ENCODE measurements at regions not wholly inside any gene's neighbourhood (a gene's known extent, or its start where the extent isn't known, plus 50 kb on each side); places are given as distances from the start of the nearest gene placed in this dataset.

- Histone ChIP-seq H3K27ac (ENCODE audit: low read depth, low read length, poor library complexity, severe bottlenecking) (no peak overlapping the region), H3K36me3 (ENCODE audit: insufficient read depth, low read length, poor library complexity, severe bottlenecking) (no peaks in the 10 kb centered on the region), H3K9me3 (ENCODE audit: low read depth, low read length, poor library complexity, severe bottlenecking) (no peaks in the 10 kb centered on the region), H3K27me3 (replicated peaks; ENCODE audit: insufficient read depth, low read depth, low read length, poor library complexity) (no peaks in the 10 kb centered on the region), H3K4me1 (ENCODE audit: insufficient read depth, low read length, poor library complexity, severe bottlenecking) (no peaks in the 10 kb centered on the region), H3K4me3 (ENCODE audit: low read depth, low read length, poor library complexity, severe bottlenecking) (no peak overlapping the region)
- intact Hi-C loops (cut with micrococcal nuclease; ENCODE audit: unreplicated experiment) = no loop called here
- no TSS peak for BruUV-seq (replicated peaks)
- ChIA-PET POLR2A (ENCODE audit: low non-redundant PET) (no interaction called here), CTCF (no interaction called here)
- peak; percentile 4 for DNase-seq (ENCODE audit: low spot score)
- no peak for TF ChIP-seq EZH2 (IDR thresholded peaks at IDR 0.05; ENCODE audit: borderline replicate concordance, low read depth, low read length, poor library complexity, severe bottlenecking)
- TF ChIP-seq, protein P1, sequence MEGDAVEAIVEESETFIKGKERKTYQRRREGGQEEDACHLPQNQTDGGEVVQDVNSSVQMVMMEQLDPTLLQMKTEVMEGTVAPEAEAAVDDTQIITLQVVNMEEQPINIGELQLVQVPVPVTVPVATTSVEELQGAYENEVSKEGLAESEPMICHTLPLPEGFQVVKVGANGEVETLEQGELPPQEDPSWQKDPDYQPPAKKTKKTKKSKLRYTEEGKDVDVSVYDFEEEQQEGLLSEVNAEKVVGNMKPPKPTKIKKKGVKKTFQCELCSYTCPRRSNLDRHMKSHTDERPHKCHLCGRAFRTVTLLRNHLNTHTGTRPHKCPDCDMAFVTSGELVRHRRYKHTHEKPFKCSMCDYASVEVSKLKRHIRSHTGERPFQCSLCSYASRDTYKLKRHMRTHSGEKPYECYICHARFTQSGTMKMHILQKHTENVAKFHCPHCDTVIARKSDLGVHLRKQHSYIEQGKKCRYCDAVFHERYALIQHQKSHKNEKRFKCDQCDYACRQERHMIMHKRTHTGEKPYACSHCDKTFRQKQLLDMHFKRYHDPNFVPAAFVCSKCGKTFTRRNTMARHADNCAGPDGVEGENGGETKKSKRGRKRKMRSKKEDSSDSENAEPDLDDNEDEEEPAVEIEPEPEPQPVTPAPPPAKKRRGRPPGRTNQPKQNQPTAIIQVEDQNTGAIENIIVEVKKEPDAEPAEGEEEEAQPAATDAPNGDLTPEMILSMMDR (conservative IDR thresholded peaks at IDR 0.05; ENCODE audit: low read depth, low read length) = no peak
Measured at GRCh38 chr20:24045621-24046318, 57.2 kb upstream of the GGTLC1 start.

DNA sequence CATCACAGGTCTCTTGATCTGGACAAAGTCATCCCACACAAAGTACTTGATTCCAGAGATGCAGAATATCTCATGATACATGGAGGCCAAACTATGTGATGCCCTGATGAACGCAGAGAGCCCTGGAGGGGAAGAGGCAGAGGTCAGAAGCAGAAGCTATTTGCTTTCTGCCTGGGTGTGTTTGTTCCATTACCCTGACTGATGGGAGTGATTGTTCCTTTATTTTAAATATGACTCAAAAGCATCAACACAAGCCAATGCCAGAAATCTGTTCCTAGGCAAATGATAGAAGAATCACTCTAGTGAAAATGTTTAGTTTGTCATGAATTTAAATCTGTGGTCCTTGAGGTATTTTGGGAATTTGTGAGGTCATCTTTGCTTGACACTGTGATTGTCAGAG lies 54.7 kb upstream of the GGTLC1 start:
- no peak for TF ChIP-seq EZH2 (IDR thresholded peaks at IDR 0.05; ENCODE audit: borderline replicate concordance, low read depth, low read length, poor library complexity, severe bottlenecking)
- TF ChIP-seq, protein P1 (conservative IDR thresholded peaks at IDR 0.05; ENCODE audit: low read depth, low read length) = no peak
- intact Hi-C loops (cut with micrococcal nuclease; ENCODE audit: unreplicated experiment) = no loop called here
- H3K27me3 ChIP-seq (replicated peaks; ENCODE audit: insufficient read depth, low read depth, low read length, poor library complexity) = no peaks in the 10 kb centered on the region
- H3K36me3 ChIP-seq (ENCODE audit: insufficient read depth, low read length, poor library complexity, severe bottlenecking) = no peaks in the 10 kb centered on the region
- CTCF ChIA-PET = no interaction called here
- no peak for DNase-seq (ENCODE audit: low spot score)
- POLR2A ChIA-PET (ENCODE audit: low non-redundant PET) = no interaction called here
- no peaks in the 10 kb centered on the region for H3K9me3 ChIP-seq (ENCODE audit: low read depth, low read length, poor library complexity, severe bottlenecking)
- no peak overlapping the region for H3K27ac ChIP-seq (ENCODE audit: low read depth, low read length, poor library complexity, severe bottlenecking)
- BruUV-seq (replicated peaks) = no TSS peak
- H3K4me1 ChIP-seq (ENCODE audit: insufficient read depth, low read length, poor library complexity, severe bottlenecking) = no peaks in the 10 kb centered on the region
- H3K4me3 ChIP-seq (ENCODE audit: low read depth, low read length, poor library complexity, severe bottlenecking) = no peak overlapping the region

DNA sequence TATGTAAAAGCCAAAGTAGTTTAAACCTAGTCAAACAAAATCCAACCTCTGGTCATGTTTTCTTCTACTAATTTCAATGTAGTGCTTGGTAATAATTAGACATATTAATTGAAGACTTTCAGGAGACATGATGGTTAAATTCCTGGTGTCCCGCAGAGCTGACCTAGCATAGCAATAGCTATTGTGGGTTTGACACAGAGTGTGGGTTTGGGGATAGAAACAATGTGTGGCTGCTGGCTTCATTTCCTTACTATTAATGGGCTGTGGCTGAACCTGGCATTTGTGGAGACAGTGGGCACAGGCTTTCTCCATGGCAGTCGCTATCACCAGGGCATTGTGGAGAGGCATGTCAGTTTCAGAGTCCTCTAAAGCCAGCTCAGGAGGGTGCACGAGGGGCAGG lies 54.1 kb upstream of the GGTLC1 start:
- no peaks in the 10 kb centered on the region for H3K9me3 ChIP-seq (ENCODE audit: low read depth, low read length, poor library complexity, severe bottlenecking)
- CTCF ChIA-PET = no interaction called here
- H3K27me3 ChIP-seq (replicated peaks; ENCODE audit: insufficient read depth, low read depth, low read length, poor library complexity) = no peaks in the 10 kb centered on the region
- no peaks in the 10 kb centered on the region for H3K36me3 ChIP-seq (ENCODE audit: insufficient read depth, low read length, poor library complexity, severe bottlenecking)
- intact Hi-C loops (cut with micrococcal nuclease; ENCODE audit: unreplicated experiment) = no loop called here
- POLR2A ChIA-PET (ENCODE audit: low non-redundant PET) = no interaction called here
- no peak overlapping the region for H3K27ac ChIP-seq (ENCODE audit: low read depth, low read length, poor library complexity, severe bottlenecking)
- TF ChIP-seq EZH2 (IDR thresholded peaks at IDR 0.05; ENCODE audit: borderline replicate concordance, low read depth, low read length, poor library complexity, severe bottlenecking) = no peak
- TF ChIP-seq, protein P1 (conservative IDR thresholded peaks at IDR 0.05; ENCODE audit: low read depth, low read length) = no peak
- no peak for DNase-seq (ENCODE audit: low spot score)
- no TSS peak for BruUV-seq (replicated peaks)
- no peak overlapping the region for H3K4me3 ChIP-seq (ENCODE audit: low read depth, low read length, poor library complexity, severe bottlenecking)
- H3K4me1 ChIP-seq (ENCODE audit: insufficient read depth, low read length, poor library complexity, severe bottlenecking) = no peaks in the 10 kb centered on the region

Data from A673 (cell line).